GDM1 (cell line): ENCODE measurements at regions not wholly inside any gene's neighbourhood (a gene's known extent, or its start where the extent isn't known, plus 50 kb on each side); places are given as distances from the start of the nearest gene placed in this dataset.
A peak's percentile ranks its signal among the peaks of the same experiment; 100 is the strongest.

Source experiments
- DNase-seq: peaks from one replicate; lab custom pipeline; 2025; lab: John Stamatoyannopoulos, UW

DNA sequence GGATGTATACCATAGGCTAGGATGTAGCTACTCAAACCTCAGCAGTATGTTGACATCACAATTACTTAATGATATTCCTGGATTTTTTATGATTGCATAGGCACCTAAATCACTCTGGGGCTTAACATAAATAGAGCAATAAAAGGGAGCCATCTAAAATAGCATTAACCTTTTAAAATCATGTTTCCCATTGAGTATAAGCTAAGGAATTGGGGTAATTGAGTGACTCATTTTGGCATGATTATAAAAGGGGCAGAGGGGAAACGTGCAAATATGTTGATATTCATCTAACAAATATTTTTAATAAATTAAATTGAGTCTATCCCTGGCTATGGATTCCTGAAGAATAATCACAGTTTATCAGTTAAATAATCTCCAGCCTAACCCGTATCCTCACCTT is 74.0 kb upstream of the ADGRF1 start:
- no peak for DNase-seq

DNA sequence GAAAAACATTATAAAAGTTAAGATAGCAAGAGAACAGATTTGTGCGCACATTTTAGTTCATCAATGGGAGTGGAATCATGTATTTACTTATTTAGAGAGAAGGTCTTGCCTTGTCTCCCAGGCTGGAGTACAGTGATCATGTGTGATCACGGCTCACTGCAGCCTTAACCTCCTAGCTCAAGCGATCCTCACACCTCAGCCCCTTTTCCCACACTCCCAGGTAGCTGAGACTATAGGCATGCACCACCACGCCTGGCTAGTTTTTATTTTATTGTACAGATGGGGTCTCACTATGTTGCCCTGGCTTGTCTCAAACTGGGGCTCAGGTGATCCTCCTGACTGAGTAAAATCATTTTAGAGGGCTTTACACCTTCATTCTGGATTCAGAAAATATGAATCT is 72.3 kb upstream of the ADGRF1 start:
- no peak for DNase-seq

DNA sequence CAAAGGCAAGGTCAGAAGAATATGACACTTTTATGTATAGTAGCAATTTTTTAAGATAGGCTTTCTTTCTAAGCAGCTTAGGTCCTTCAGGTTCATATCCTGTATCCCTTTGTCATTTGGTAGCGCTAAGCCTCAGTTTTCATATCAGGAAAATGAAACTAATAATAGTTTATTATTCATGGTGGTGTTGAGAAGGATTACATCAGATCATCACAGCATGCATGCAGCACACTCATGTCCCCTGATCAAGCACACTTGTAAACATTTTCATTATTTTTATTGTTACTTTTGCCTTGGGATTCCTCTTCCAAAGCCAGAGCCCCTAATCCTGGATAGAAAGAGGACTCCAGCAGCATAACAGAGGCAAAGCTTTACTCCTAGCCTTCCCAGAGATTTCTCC is 70.2 kb upstream of the ADGRF1 start:
- no peak for DNase-seq

GRCh38 chr6:47111685-47112084 is 69.6 kb upstream of the ADGRF1 start:
- DNase-seq, result no peak

GRCh38 chr6:47109281-47109680 is 67.1 kb upstream of the ADGRF1 start:
- DNase-seq, result no peak

DNA sequence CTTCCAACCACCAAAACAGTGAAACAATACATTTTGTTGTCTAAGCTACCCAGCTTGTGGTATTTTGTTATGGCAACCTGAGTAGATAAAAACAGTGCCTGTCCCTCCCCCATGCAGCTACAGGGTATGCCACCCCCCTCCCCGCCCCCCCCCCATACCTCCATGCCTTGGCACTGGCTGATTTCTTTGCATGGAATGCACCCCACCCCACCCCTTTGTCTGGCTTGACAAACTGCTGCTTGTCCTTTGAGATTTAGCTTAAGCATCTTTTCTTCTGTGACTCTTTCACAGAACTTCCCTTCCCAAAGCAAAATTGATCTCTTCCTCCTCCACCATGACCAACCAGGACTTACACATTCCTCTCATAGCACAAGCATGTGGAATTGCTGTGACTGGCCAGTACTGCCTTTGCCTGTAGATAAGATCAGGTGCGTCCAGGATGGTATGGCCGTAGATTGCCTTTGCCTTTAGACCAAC is 64.6 kb upstream of the ADGRF1 start:
- DNase-seq, result no peak

GRCh38 chr6:47106216-47106615 is 64.1 kb upstream of the ADGRF1 start:
- no peak for DNase-seq

DNA sequence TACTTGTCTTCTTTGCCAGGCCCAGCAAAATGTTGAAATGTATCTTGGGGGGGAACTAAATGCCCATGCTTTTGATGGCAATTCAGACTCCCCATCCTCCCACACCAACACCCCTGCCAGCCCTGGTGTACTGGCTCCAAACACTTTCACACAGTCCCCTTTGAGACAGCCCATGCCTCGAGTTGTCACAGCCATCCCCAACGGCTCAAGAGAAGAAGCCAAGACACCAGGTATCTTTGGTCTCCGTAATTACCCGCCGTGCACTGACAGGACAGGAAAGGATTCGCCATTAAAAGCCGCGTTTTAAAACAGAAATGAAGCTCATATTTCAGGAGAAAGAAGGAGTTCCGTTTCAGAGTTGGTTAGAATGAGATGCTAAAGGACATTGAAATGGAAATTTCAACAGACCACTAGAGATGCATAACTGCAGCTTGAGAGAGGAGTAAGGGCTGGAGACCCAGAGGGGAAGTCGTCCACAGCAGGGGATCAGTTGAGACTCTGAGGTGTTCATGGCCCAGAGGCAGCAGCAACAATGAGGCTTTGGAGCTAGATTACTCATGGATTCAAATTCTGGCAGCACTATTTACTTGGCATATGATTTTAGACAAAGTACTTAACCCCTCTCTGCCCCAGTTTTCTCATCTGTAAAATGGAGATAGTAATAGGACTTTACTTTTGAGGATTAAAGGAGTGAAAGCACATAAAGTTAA is 63.5 kb upstream of the ADGRF1 start:
- DNase-seq, result no peak

GRCh38 chr6:47103931-47104330 is 61.8 kb upstream of the ADGRF1 start:
- no peak for DNase-seq

DNA sequence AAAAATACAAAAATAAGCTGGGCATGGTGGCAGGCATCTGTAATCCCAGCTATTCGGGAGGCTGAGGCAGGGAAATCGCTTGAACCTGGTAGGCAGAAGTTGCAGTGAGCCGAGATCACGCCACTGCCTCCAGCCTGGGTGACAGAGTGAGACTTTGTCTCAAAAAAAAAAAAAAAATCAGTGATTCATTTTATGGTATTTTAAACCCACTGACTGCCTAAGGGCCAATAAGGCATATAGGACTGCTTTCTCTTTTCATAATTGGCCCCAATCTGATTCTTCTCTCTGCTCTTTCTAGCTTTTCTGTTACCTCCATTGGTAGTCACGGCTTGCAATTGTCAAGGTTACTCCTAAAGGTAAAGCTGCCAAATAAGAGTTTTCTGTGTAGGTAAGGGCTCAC is 60.2 kb upstream of the ADGRF1 start:
- no peak for DNase-seq

DNA sequence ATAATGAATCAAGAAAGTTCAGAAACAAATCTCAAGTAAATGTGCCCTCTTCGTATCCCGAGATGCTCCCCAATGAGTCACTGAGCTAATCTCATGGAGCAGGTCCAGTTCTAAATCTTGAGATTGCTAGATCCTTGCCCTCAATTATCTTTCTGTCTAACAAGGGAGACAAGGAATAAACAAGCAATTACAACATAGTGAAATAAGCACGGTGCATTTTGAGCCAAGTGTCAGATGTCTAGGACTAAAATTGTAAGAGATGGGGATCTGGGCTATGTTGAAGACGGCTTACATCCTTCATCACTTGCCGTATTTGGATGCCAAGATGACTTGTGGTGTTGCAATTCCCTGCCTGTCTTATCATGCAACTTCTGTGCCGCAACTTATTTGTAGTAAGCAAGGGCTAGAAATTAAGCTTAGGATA is 56.5 kb upstream of the ADGRF1 start:
- no peak for DNase-seq

DNA sequence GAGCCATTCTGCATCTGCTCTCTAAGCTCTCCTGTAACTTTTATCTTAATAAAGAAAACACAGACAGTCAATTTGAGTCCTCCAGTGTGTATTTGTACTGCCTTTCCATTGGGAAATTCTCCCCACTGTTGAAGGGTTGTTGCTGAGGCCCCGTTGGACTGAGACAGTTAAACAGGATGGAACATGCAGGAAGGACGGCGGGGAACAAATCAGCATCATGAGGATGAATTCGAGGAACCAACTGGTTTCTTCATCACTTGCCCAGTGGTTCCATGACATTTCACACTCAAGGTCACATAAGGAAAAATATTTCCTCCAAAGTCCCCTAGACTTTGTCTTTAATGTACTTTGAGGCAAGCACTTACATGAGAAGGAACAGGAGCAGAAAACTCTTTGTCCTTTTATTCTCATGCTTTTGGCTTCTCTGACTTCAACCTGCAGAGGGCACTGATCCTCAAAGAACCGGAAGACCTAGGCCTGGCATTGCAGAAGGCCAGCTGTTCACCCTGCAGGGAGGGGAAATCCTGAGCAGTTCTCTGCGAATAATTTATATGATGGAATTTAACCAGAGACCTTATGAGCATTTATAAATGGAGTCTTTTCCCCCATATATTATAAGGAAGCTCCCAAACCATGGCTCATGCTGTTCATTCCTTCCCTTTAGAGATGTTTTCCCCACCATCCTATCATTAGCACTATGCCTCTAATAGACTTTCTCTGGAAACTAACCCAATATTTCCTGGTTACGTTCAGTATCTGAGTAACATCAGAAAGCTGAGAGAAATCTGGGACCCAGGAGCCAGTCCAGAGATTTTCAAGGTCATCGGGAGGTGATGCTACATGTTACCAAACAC is 55.2 kb upstream of the ADGRF1 start:
- peak; percentile 66 for DNase-seq

- no peak for DNase-seq
Observed at GRCh38 chr6:47096211-47096895, 54.2 kb upstream of the ADGRF1 start.

DNA sequence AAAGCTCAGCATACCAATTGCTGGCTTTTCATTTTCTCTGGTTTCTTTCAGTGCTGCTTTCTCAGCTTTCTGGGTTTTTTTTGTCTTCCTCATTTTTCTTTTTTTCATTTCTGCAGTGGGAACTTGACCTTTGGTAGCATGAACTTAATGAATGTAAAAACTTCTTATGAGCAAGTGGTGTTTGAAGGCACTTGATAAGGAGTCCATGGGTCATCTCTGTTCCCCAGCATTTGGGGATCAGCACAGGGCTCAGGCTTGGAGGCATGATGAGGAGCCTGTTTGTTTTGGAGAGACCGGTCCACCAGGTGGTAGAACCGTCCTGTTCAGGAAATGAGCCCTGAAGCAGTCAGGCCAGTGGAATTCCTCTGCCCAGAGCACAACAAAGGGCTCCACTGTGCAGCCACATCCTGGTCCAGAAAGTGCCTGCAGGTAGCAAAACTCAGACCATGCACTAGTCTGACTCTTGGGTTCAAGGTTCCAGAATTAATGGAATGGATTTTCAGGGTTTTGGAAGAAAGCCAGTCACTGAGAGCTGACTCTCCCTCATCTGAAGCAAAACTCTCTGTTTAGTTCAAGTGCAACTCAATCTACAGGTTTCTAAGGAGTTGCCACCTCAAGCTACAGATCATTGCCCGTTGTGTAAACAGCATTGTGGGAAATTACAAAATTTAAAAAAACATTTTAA is 52.3 kb upstream of the ADGRF1 start:
- no peak for DNase-seq

GRCh38 chr6:47093169-47093568 is 51.0 kb upstream of the ADGRF1 start:
- no peak for DNase-seq

GRCh38 chr6:47091886-47092668 is 49.9 kb upstream of the ADGRF1 start:
- no peak for DNase-seq
